ENCODE measurements at regions not wholly inside any gene's neighbourhood (a gene's known extent, or its start where the extent isn't known, plus 50 kb on each side); places are given as distances from the start of the nearest gene placed in this dataset.

GRCh38 chr18:76684265-76684664, 138.1 kb upstream of the ZNF236 start:
- no peak overlapping the region for H3K27ac ChIP-seq (ENCODE audit: insufficient read depth, low read length)
- H3K4me1 ChIP-seq (ENCODE audit: control insufficient read depth, extremely low read depth, insufficient read depth, low read length): no peaks in the 10 kb centered on the region
- H3K9ac ChIP-seq (ENCODE audit: insufficient read depth, low read length): no peak overlapping the region
- no peaks in the 10 kb centered on the region for H4K20me1 ChIP-seq (ENCODE audit: control insufficient read depth, extremely low read depth, insufficient read depth, low read length)
- no peak for DNase-seq (ENCODE audit: low read depth in 2 of 2)
- H3K9me3 ChIP-seq (ENCODE audit: control insufficient read depth, insufficient read depth, low read depth, low read length): no peaks in the 10 kb centered on the region
- no peak overlapping the region for H2AFZ ChIP-seq (ENCODE audit: low read length)
- no peaks in the 10 kb centered on the region for H3K36me3 ChIP-seq (ENCODE audit: control insufficient read depth, insufficient read depth, low read length)
- H3K4me3 ChIP-seq (replicated peaks in 1 of 4; ENCODE audit: control extremely low read depth in 1 of 4, insufficient read depth in 1 of 4, low read depth in 3 of 4, low read length in 4 of 4): no peak overlapping the region
- no peaks in the 10 kb centered on the region for H3K27me3 ChIP-seq (ENCODE audit: control insufficient read depth, insufficient read depth, low read length)
- no peak overlapping the region for H3K4me2 ChIP-seq (ENCODE audit: extremely low read depth, insufficient read depth, low read length)
- TF ChIP-seq EZH2 (IDR thresholded peaks at IDR 0.05; ENCODE audit: low read length, missing control alignments) (no peak), CTCF (conservative IDR thresholded peaks at IDR 0.05 in 1 of 2, IDR thresholded peaks at IDR 0.05 in 1 of 2; ENCODE audit: low read depth in 1 of 2, low read length in 2 of 2) (no peak)
- H3K79me2 ChIP-seq (ENCODE audit: control insufficient read depth, insufficient read depth, low read length): no peaks in the 10 kb centered on the region

- Histone ChIP-seq H3K27ac (ENCODE audit: insufficient read depth, low read length) (no peak overlapping the region), H3K4me1 (ENCODE audit: control insufficient read depth, extremely low read depth, insufficient read depth, low read length) (no peaks in the 10 kb centered on the region), H3K9me3 (ENCODE audit: control insufficient read depth, insufficient read depth, low read depth, low read length) (no peaks in the 10 kb centered on the region), H4K20me1 (ENCODE audit: control insufficient read depth, extremely low read depth, insufficient read depth, low read length) (no peaks in the 10 kb centered on the region), H3K4me3 (replicated peaks in 1 of 4; ENCODE audit: control extremely low read depth in 1 of 4, insufficient read depth in 1 of 4, low read depth in 3 of 4, low read length in 4 of 4) (no peak overlapping the region), H3K4me2 (ENCODE audit: extremely low read depth, insufficient read depth, low read length) (no peak overlapping the region), H3K27me3 (ENCODE audit: control insufficient read depth, insufficient read depth, low read length) (no peaks in the 10 kb centered on the region), H3K36me3 (ENCODE audit: control insufficient read depth, insufficient read depth, low read length) (no peaks in the 10 kb centered on the region), H2AFZ (ENCODE audit: low read length) (no peak overlapping the region), H3K9ac (ENCODE audit: insufficient read depth, low read length) (no peak overlapping the region), H3K79me2 (ENCODE audit: control insufficient read depth, insufficient read depth, low read length) (no peaks in the 10 kb centered on the region)
- TF ChIP-seq EZH2 (IDR thresholded peaks at IDR 0.05; ENCODE audit: low read length, missing control alignments) (no peak), CTCF (conservative IDR thresholded peaks at IDR 0.05 in 1 of 2, IDR thresholded peaks at IDR 0.05 in 1 of 2; ENCODE audit: low read depth in 1 of 2, low read length in 2 of 2) (no peak)
- DNase-seq (ENCODE audit: low read depth in 2 of 2): no peak
Measured at GRCh38 chr18:76679945-76680344, 142.4 kb upstream of the ZNF236 start.

GRCh38 chr18:76679259-76679658, 143.1 kb upstream of the ZNF236 start:
- no peaks in the 10 kb centered on the region for H3K4me1 ChIP-seq (ENCODE audit: control insufficient read depth, extremely low read depth, insufficient read depth, low read length)
- H3K36me3 ChIP-seq (ENCODE audit: control insufficient read depth, insufficient read depth, low read length): no peaks in the 10 kb centered on the region
- H3K9ac ChIP-seq (ENCODE audit: insufficient read depth, low read length): no peak overlapping the region
- no peak overlapping the region for H3K4me2 ChIP-seq (ENCODE audit: extremely low read depth, insufficient read depth, low read length)
- no peaks in the 10 kb centered on the region for H3K79me2 ChIP-seq (ENCODE audit: control insufficient read depth, insufficient read depth, low read length)
- TF ChIP-seq CTCF (conservative IDR thresholded peaks at IDR 0.05 in 1 of 2, IDR thresholded peaks at IDR 0.05 in 1 of 2; ENCODE audit: low read depth in 1 of 2, low read length in 2 of 2) (no peak), EZH2 (IDR thresholded peaks at IDR 0.05; ENCODE audit: low read length, missing control alignments) (no peak)
- no peak for DNase-seq (ENCODE audit: low read depth in 2 of 2)
- no peaks in the 10 kb centered on the region for H4K20me1 ChIP-seq (ENCODE audit: control insufficient read depth, extremely low read depth, insufficient read depth, low read length)
- H3K27me3 ChIP-seq (ENCODE audit: control insufficient read depth, insufficient read depth, low read length): no peaks in the 10 kb centered on the region
- H3K4me3 ChIP-seq (replicated peaks in 1 of 4; ENCODE audit: control extremely low read depth in 1 of 4, insufficient read depth in 1 of 4, low read depth in 3 of 4, low read length in 4 of 4): no peak overlapping the region
- no peaks in the 10 kb centered on the region for H3K9me3 ChIP-seq (ENCODE audit: control insufficient read depth, insufficient read depth, low read depth, low read length)
- no peak overlapping the region for H3K27ac ChIP-seq (ENCODE audit: insufficient read depth, low read length)
- H2AFZ ChIP-seq (ENCODE audit: low read length): no peak overlapping the region

Measured in fibroblast of lung (primary cell).